ENCODE measurements at regions not wholly inside any gene's neighbourhood (a gene's known extent, or its start where the extent isn't known, plus 50 kb on each side); places are given as distances from the start of the nearest gene placed in this dataset.

DNA sequence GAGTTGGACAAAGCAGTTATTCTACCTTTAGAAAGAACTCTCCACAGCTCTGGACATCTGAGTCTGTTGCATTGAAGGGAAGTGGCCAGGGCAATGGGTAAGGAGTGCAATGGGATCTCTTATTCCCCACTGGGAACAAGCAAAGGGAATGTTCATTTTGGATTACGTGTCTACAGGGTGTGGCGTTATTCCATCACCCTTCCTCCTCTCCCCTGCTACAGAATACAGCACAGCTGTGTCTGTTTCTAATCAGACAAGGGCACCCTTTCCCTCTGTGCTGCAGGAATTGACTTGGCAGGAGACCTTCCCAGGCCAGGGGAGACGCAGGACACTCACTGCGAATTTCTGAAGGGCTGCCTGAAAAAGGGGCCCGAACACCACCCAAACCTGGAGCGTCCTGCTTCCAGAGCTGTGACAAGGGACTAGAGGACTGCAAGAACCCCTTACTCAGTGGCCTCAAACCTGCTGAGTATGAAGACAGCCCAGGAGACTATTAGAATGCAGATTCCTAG lies 163.6 kb upstream of the RAB4A start:
- no peak for DNase-seq (ENCODE audit: low read depth, low spot score)

DNA sequence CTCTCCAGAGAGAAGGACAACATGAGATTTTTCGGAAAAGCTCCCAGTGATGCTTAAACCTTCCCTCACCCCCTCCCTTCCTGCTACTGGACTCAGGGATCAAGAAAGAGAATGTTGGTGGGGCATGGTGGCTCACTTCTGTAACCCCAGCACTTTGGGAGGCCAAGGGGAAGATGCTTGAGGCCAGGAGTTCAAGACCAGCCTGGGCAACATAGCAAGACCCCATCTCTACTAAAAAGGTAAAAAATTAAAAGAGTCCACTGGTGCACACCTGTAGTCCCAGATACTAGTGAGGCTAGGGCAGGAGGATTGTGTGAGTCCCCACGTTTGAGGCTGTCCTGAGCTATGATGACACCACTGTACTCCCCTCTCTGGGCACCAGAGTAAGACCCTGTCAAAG lies 162.9 kb upstream of the RAB4A start:
- no peak for DNase-seq (ENCODE audit: low read depth, low spot score)

GRCh38 chr1:229108598-229109201 lies 162.2 kb upstream of the RAB4A start:
- DNase-seq (ENCODE audit: low read depth, low spot score), result no peak

DNA sequence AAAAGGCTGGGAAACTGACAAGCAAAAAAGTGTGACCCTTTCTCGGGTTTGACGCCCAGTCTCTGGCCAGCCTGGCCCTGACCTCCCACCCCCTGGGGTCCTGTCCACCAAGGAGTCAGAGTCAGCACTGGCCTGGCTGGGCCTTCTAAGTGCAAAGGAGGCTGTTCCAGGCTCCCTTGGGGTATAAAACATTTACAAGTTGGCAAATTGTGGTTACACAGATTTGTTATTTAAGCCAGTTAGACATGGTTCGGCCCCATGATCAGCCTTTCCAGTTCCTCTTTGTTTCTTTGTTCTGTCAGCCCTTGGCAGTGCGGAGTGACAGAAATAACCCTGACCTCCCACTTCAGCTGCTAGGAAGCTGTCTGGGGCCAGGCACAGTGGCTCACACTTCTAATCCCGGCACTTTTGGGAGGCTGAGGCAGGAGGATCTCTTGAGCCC lies 161.6 kb upstream of the RAB4A start:
- DNase-seq (ENCODE audit: low read depth, low spot score), result no peak

DNA sequence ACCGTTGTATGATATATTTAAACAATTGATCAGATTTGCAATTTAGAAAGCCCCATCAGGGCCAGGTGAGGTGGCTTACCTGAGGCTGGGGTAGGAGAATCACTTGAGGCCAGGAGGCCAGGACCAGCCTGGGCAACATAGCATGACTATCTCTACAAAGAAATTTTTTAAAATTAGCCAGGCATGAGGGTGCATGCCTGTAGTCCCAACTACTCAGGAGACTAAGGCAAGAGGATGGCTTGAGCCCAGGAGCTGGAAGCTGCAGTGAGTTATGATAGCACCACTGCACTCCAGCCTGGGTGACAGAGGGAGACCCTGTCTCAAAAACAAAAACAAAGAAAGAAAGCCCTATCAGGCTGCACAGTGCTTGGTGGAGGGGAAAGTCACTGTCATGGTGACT lies 159.9 kb upstream of the RAB4A start:
- no peak for DNase-seq (ENCODE audit: low read depth, low spot score)

GRCh38 chr1:229111703-229112319 lies 159.1 kb upstream of the RAB4A start:
- DNase-seq (ENCODE audit: low read depth, low spot score), result no peak

GRCh38 chr1:229112832-229113548 lies 157.9 kb upstream of the RAB4A start:
- no peak for DNase-seq (ENCODE audit: low read depth, low spot score)

DNA sequence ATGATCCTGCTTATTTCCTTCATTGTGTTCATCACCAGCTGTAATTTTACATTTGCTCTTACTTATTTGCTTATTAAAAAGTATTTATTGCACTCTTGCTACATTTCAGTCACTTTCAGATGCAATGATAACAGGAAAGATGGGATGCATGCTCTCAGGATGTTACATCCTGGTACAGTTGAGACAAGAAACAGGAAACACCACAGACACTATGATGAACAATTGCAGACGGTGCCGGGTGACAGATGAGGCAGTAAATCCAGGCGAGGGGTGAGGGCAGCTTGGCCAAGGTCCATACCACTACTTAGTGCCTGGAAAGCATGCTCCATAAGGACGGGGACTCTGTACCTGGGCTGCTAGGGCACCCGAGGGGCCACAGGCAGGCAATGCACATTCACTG lies 156.6 kb upstream of the RAB4A start:
- DNase-seq (ENCODE audit: low read depth, low spot score), result no peak

- no peak for DNase-seq (ENCODE audit: low read depth, low spot score)
Observed at GRCh38 chr1:229114850-229115365, 156.0 kb upstream of the RAB4A start.

GRCh38 chr1:229116114-229116513 lies 154.8 kb upstream of the RAB4A start:
- no peak for DNase-seq (ENCODE audit: low read depth, low spot score)

GRCh38 chr1:229117664-229118300 lies 153.1 kb upstream of the RAB4A start:
- no peak for DNase-seq (ENCODE audit: low read depth, low spot score)

- DNase-seq (ENCODE audit: low read depth, low spot score), result no peak
Observed at GRCh38 chr1:229118477-229119061, 152.3 kb upstream of the RAB4A start.

DNA sequence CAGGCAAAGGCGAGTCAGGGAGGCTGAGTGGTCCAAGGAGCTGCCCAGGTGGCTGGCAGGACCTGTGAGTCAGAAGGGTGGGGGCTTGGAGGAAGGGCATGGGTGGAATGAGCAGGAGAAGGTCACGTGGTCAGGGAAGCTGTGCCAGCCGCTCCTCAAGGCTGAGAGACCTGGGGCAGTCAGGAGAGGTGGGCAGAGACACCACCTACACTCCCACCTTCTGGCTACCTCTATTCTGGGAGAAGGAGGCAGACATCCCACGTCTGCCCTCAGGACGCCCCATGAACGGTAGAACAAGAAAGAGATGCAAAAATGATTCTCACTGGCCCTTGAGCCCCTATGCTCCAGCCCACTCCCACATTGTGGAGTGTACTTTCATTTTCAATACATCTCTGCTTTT lies 151.8 kb upstream of the RAB4A start:
- DNase-seq (ENCODE audit: low read depth, low spot score), result no peak

DNA sequence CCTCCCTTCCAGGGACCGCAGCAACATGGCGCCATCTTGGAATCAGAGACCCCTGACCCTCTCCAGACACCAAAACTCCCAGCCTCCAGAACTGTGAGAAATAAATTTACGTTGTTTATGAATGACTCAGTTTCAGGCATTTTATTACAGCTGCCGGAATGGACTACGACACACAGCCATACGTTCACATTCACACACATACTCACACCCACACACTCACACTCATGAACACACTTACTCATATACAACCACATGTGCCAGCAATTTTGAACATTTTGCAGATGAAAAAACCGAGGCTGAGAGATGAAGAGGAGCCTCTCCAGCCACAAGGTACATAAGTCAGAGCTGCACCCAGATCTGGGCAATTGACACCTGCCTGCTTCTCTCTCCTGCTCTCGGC lies 151.0 kb upstream of the RAB4A start:
- no peak for DNase-seq (ENCODE audit: low read depth, low spot score)

- DNase-seq (ENCODE audit: low read depth, low spot score), result no peak
Observed at GRCh38 chr1:229121845-229122436, 149.0 kb upstream of the RAB4A start.

DNA sequence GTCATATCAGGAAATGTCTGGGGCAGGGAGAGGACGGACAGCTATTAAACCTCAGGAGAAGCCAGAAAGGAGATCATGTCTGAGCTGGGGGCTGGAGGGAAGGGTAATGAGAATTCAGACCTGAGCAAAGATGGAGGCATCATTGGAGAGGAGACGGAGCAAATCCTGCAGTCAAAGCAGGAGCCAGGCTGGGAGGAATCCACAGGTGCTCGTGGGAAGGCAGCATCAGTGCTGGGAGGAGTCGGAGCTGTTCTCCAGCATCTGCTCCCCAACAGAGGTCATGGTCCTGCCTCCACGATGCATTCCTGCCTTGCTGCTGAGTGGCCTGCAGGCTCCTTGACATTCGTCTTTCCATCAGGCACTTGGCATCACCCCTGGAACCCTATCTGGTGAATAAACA lies 148.3 kb upstream of the RAB4A start:
- no peak for DNase-seq (ENCODE audit: low read depth, low spot score)

DNA sequence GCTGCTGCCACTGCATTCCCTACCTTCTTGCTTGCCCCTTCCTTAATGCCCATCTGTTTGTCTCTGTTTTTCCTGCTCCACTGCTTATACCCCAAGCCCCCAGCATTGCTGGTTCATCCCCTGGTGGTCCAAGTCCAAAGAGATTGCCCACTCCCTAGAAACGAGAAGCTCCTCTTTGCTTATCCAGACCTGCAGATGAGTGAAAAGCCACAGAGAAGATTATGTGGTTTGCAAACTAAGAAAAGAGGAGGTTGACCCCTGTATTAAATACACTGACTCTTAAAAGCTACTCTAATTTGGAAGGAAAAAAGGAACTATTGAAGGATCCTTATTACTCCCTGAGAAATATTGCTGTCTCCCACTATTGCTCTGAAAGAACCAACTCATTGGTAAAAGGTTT lies 146.8 kb upstream of the RAB4A start:
- no peak for DNase-seq (ENCODE audit: low read depth, low spot score)

DNA sequence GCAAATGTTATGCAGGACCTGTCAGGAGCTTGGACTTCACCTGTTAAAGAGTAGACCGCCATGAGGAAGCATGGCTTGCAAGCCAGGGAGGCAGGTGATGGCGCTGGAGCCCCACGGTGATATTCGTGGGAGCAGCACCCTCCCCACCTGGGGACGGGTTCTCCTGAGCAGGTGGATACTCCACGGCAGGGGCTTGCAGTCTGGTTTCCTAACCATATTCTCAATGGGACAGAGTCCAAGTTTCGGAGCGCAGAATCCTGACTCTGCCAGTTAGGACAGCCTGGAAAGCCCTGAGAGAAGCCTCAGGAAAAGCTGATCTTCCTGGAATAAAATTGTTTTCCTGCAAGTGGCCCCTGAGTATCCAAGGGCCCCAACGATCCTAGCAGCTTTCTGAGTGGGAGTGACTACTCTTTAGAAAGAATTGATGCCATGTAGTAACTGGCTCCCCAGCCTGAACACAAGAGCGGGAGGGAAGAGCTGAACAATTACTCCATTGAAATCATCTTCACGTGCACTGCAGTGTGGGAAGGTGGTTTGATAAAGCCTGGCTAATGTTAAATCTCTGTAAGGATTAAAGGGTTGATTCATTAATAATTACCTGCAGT lies 146.3 kb upstream of the RAB4A start:
- no peak for DNase-seq (ENCODE audit: low read depth, low spot score)

DNA sequence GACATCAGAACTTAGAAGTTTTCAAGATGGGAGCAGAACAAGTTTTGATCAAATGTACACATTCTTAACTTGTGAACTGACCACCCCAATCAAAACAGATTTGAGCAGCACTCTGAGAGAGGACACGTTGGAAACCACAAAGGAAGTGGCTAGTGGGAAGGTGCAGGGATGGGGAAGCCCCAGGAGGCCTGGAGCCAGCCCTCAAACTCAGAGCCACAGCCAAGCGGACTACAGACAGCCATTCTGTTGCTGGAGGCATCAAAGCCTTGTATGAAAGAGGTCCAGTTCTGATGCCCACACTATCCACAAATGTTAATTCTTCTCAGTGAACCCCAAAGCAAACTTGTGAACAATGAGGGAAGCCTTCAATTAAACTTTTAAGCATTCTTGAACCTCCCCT lies 143.6 kb upstream of the RAB4A start:
- DNase-seq (ENCODE audit: low read depth, low spot score), result no peak

DNA sequence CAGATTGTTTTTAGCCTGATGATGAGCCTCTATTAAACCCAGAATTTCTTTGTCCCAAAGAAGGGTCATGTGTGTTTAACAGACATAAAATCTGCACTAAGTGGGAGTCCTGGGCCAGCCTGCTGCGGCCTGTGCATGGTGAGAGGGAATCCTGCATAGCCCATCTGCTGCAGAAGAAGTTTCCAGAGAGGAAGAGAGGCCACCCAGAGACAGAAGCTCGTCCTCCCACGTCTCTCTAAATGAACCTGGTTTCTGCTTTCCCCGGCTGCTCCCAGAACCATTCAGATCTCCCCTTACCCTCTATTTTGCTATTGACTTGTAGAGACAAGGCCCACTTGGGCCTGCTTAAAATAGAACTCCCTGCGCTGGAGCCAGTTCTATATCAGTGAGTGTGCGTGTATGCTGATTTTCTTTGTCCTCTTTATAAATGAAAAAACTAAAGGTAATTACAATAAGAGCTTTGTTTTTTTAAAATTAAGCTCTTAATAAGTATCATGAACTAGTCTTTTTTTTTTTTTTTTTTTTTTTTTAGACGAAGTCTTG lies 142.8 kb upstream of the RAB4A start:
- DNase-seq (ENCODE audit: low read depth, low spot score), result no peak
